ENCODE measurements at regions not wholly inside any gene's neighbourhood (a gene's known extent, or its start where the extent isn't known, plus 50 kb on each side); places are given as distances from the start of the nearest gene placed in this dataset.
"Not testable (repeated sequence)": the region's sequence is repeated elsewhere in the genome, so short reads cannot be mapped to it uniquely, and the experiment has no call there.

DNA sequence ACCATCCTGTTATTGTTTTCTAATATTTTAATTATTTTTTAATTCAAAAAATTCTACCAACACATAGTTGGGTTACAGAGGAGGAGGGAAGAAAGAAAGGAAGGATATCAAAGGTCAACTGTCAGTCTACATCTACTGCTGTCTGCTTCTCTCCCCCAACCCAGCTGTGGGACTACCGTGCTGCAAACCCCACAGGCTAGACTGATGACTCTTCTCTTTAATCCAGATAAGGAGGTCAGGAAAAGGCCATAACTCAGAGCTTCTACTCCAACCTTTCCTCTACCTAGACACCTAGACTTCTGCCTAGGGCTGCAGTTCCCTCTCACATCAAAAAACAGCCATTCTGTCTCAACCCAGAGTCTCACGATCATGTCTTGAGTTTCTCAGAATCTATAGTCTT lies 124.2 kb upstream of the ETV3 start:
- TF ChIP-seq, protein P1, sequence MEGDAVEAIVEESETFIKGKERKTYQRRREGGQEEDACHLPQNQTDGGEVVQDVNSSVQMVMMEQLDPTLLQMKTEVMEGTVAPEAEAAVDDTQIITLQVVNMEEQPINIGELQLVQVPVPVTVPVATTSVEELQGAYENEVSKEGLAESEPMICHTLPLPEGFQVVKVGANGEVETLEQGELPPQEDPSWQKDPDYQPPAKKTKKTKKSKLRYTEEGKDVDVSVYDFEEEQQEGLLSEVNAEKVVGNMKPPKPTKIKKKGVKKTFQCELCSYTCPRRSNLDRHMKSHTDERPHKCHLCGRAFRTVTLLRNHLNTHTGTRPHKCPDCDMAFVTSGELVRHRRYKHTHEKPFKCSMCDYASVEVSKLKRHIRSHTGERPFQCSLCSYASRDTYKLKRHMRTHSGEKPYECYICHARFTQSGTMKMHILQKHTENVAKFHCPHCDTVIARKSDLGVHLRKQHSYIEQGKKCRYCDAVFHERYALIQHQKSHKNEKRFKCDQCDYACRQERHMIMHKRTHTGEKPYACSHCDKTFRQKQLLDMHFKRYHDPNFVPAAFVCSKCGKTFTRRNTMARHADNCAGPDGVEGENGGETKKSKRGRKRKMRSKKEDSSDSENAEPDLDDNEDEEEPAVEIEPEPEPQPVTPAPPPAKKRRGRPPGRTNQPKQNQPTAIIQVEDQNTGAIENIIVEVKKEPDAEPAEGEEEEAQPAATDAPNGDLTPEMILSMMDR (conservative IDR thresholded peaks at IDR 0.05; ENCODE audit: low read depth, low read length), result no peak
- H3K4me3 ChIP-seq (ENCODE audit: low read length), result no peak overlapping the region
- DNase-seq (ENCODE audit: low read depth), result no peak

GRCh38 chr1:157255891-157256290 lies 117.7 kb upstream of the ETV3 start:
- DNase-seq (ENCODE audit: low read depth); H3K4me3 ChIP-seq (ENCODE audit: low read length): not testable (repeated sequence)

- not testable (repeated sequence) for H3K4me3 ChIP-seq (ENCODE audit: low read length); DNase-seq (ENCODE audit: low read depth)
Observed at GRCh38 chr1:157254183-157254582, 116.0 kb upstream of the ETV3 start.

- TF ChIP-seq, protein P1 (conservative IDR thresholded peaks at IDR 0.05; ENCODE audit: low read depth, low read length), result no peak
- no peak overlapping the region for H3K4me3 ChIP-seq (ENCODE audit: low read length)
- no peak for DNase-seq (ENCODE audit: low read depth)
Observed at GRCh38 chr1:157252473-157252872, 114.3 kb upstream of the ETV3 start.

DNA sequence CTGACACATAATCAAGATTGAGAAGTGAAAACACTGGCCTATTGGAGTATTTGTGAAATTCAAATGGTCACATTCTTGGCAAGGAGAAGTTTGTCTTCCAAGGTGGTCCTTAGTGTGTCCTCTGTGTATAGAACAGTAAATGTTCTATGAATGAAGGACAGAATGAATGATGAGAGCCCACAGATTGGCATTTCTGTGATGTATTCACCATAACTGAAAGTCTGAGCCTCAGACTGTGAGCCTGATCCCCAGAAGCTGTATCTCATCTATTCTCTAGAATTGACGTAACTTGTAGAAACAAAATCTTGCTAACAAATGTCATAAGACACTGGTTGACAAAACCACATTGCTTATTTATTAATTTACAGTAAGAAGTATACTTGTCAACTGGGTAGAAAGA lies 111.5 kb upstream of the ETV3 start:
- no peak overlapping the region for H3K4me3 ChIP-seq (ENCODE audit: low read length)
- no peak for DNase-seq (ENCODE audit: low read depth)
- TF ChIP-seq, protein P1 (conservative IDR thresholded peaks at IDR 0.05; ENCODE audit: low read depth, low read length), result no peak

- no peak overlapping the region for H3K4me3 ChIP-seq (ENCODE audit: low read length)
- DNase-seq (ENCODE audit: low read depth), result no peak
- TF ChIP-seq, protein P1 (conservative IDR thresholded peaks at IDR 0.05; ENCODE audit: low read depth, low read length), result no peak
Observed at GRCh38 chr1:157249326-157249725, 111.1 kb upstream of the ETV3 start.

DNA sequence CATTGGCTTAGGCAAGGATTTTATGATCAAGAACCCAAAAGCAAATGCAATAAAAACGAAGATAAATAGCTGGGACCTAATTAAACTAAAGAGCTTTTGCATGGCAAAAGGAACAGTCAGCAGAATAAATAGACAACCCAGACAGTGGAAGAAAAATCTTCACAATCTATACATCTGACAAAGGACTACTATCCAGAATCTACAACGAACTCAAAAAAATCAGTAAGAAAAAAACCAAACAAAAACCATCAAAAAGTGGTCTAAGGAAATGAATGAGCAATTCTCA lies 109.5 kb upstream of the ETV3 start:
- H3K4me3 ChIP-seq (ENCODE audit: low read length); DNase-seq (ENCODE audit: low read depth): not testable (repeated sequence)

- TF ChIP-seq, protein P1 (conservative IDR thresholded peaks at IDR 0.05; ENCODE audit: low read depth, low read length), result no peak
- no peak overlapping the region for H3K4me3 ChIP-seq (ENCODE audit: low read length)
- no peak for DNase-seq (ENCODE audit: low read depth)
Observed at GRCh38 chr1:157247005-157247763, 109.0 kb upstream of the ETV3 start.

GRCh38 chr1:157245823-157246222 lies 107.6 kb upstream of the ETV3 start:
- no peak for DNase-seq (ENCODE audit: low read depth)
- TF ChIP-seq, protein P1 (conservative IDR thresholded peaks at IDR 0.05; ENCODE audit: low read depth, low read length), result no peak
- no peak overlapping the region for H3K4me3 ChIP-seq (ENCODE audit: low read length)

All from retinal pigment epithelial cell (primary cell).